GM21723 (cell line): ENCODE measurements at regions not wholly inside any gene's neighbourhood (a gene's known extent, or its start where the extent isn't known, plus 50 kb on each side); places are given as distances from the start of the nearest gene placed in this dataset.
A peak's percentile ranks its signal among the peaks of the same experiment; 100 is the strongest.
"Not testable (repeated sequence)": the region's sequence is repeated elsewhere in the genome, so short reads cannot be mapped to it uniquely, and the experiment has no call there.

Experiments used
- ATAC-seq: cut with Tn5 transposase; IDR thresholded peaks from one replicate; pipeline ENCODE4 v1.9.1; 2021; ENCODE audit warnings: mild to moderate bottlenecking, moderate library complexity; ENCODE audit not compliant: unreplicated experiment

DNA sequence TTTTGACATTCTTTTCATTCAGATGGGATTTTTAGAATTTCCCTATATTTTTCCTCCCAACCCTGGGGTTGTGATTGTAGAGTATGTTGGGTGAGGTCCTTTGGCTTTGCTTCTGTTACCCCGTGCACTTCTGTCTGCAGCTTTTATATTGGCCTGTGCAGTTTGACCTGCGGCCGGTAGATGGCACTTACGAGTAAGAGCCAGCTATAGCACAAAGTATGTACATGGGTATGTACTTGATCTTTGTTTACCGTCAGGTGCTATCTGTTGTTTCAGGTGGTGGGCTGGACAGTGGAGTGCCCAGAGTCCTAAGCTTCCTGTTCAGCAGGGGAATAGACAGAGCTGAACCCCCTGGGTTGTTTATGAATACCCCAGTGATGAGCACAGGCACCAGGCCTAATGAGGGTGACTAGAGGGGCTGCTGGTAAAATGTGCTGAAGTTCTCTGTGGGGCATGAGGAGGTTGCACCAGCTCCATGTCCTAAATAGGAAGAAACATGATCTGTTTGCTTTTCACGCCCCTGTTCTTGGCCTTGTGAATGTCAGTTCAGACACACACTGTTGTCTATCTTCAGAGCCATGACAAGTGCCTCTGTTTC is 58.9 kb upstream of the THUMPD2 start:
- ATAC-seq = peak; percentile 91

DNA sequence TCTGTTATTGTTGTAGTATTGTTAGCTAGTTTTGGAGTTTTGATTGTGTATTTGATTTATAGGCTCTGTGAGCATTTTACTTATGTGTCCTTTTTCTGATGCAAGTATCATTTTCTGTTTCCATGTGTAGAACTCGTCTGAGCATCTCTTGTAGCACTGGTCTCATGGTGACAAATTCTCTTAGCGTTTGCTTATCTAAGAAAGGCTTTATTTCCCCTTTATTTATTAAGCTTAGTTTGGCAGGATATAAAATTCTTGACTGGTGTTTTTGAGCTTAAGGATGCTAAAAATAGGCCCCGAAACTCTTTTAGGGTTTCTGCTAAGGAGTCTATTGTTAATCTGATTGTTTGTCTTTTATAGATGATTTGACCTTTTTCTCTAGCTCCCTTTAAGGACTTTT is 57.6 kb upstream of the THUMPD2 start:
- ATAC-seq = no peak

DNA sequence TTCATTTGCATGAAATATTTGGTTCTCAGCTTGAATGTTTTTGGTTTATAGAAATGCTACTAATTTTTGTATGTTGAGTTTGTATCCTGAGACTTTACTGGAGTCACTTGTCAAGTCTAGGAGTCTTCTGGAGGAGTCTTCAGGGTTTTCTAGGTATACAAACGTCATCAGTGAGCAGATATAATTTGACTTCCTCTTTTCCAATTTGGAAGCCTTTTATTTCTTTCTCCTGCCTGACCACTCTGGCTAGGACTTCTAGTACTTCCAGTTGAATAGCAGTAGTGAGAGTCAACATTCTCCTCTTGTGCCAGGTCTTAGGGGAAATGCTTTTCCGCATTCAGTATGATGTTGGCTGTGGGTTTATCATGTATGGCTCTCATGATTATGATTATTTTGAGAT is 55.4 kb upstream of the THUMPD2 start:
- no peak for ATAC-seq

DNA sequence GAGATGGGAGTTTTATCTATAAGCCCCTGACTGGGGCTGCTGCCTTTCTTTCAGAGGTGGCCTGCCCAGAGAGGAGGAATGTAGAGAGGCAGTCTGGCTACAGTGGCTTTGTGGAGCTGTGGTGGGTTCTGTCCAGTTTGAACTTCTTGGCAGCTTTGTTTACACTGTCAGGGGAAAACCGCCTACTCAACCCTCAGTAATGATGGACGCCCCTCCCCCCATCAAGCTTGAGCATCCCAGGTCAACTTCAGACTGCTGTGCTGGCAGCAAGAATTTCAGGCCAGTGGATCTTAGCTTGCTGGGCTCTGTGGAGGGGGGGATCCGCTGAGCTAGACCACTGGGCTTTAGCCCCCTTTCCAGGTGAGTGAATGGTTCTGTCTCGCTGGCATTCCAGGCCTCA is 51.6 kb upstream of the THUMPD2 start:
- not testable (repeated sequence) for ATAC-seq
